ENCODE measurements at regions not wholly inside any gene's neighbourhood (a gene's known extent, or its start where the extent isn't known, plus 50 kb on each side); places are given as distances from the start of the nearest gene placed in this dataset.

- TF ChIP-seq CTCF (IDR thresholded peaks at IDR 0.05), result no peak
- TF ChIP-seq POLR2A (IDR thresholded peaks at IDR 0.05), result no peak
Observed at GRCh38 chr1:239812580-239812979, 279.1 kb upstream of the FMN2 start.

All from esophagus squamous epithelium (tissue), 4 donors.